Psoas muscle (tissue), 7 donors: ENCODE measurements at regions not wholly inside any gene's neighbourhood (a gene's known extent, or its start where the extent isn't known, plus 50 kb on each side); places are given as distances from the start of the nearest gene placed in this dataset.
"Not testable (repeated sequence)": the region's sequence is repeated elsewhere in the genome, so short reads cannot be mapped to it uniquely, and the experiment has no call there.

ENCODE experiments used
- ATAC-seq, 4 donors: fragments of 200-7000 bp; cut with Tn5 transposase; one replicate each; pipeline ENCODE4 v1.9.1; 2020; ENCODE audit warnings: moderate library complexity in 3 of 4, mild to moderate bottlenecking in 2 of 4
- DNase-seq, 2 donors: peaks; one replicate each; pipeline ENCODE4 v3.0.0-alpha.2; 2020
- H3K27ac ChIP-seq: fragments of 200-600 bp; one replicate; pipeline ENCODE4 v1.8.0; 2022
- H3K27me3 ChIP-seq, 3 donors: fragments of 200-600 bp in 1 of 3; one replicate each; pipeline versions ENCODE4 v1.6.1 to v1.8.0; 2013 to 2022; ENCODE audit warnings: low read length in 2 of 3, mild to moderate bottlenecking in 2 of 3, moderate library complexity in 1 of 3; ENCODE audit not compliant: insufficient read depth in 3 of 3
- H3K36me3 ChIP-seq, 2 donors: fragments of 200-600 bp in 1 of 2; one replicate each; pipeline versions ENCODE4 v1.6.1 to v1.8.0; 2013 to 2022; ENCODE audit warnings: low read depth in 1 of 2, mild to moderate bottlenecking in 1 of 2, moderate library complexity in 1 of 2; ENCODE audit not compliant: insufficient read depth in 1 of 2
- H3K4me1 ChIP-seq: fragments of 200-600 bp; one replicate; pipeline ENCODE4 v1.8.0; 2022
- H3K4me3 ChIP-seq: fragments of 200-600 bp; one replicate; pipeline ENCODE4 v1.8.0; 2022; ENCODE audit warnings: mild to moderate bottlenecking
- H3K9me3 ChIP-seq: fragments of 200-600 bp; one replicate; pipeline ENCODE4 v1.8.0; 2022
- CTCF ChIP-seq: fragments of 200-600 bp; IDR thresholded peaks from one replicate; pipeline ENCODE4 v1.8.0; 2022; ENCODE audit warnings: antibody characterized with exemption
- WGBS, 3 donors: extraction: QIAGEN DNeasy Blood & Tissue Kit; methylation state at CpG; one replicate each; pipeline versions ENCODE4 v1.1.6 to v1.1.7; 2013; 5-methylcytosine and 5-hydroxymethylcytosine counted together
- intact Hi-C, 2 donors: fragments of 100-400 bp; cut with DNase I; formaldehyde crosslinking; loops; one replicate each; pipeline versions ENCODE4 v1.11.0 to v1.14.2; 2022
- donor health status: healthy with polysubstance abuse.
- donor health status: DM: no; HTN: no; CAD: no; lungs with moderate emphysema.
- donor health status: Bipolar disorder and iron deficiency.
- donor health status: healthy.
- donor health status: DM: yes; HTN: yes; CAD: no.
- donor health status: DM: no; HTN: no; CAD: no.
- donor health status: DM: yes; HTN: yes; CAD: no.

- intact Hi-C loops = no loop called here
- Histone ChIP-seq H3K36me3 (no peaks in the 10 kb centered on the region), H3K27me3 (no peaks in the 10 kb centered on the region), H3K27ac (no peak overlapping the region), H3K4me1 (no peaks in the 10 kb centered on the region), H3K4me3 (no peak overlapping the region), H3K9me3 (no peaks in the 10 kb centered on the region)
- TF ChIP-seq CTCF = no peak
- WGBS, 3 donors = 54 to 83% (median 69%) methylated on average over 1 of the region's 1 CpG
- ATAC-seq (no peak), DNase-seq (no peak)
Observed at GRCh38 chrX:87402256-87402655, 115.3 kb upstream of the KLHL4 start.

GRCh38 chrX:87403551-87403950 is 114.1 kb upstream of the KLHL4 start:
- Histone ChIP-seq H3K4me3 (no peak overlapping the region), H3K4me1 (no peaks in the 10 kb centered on the region), H3K36me3 (no peaks in the 10 kb centered on the region), H3K9me3 (no peaks in the 10 kb centered on the region), H3K27ac (no peak overlapping the region), H3K27me3 (no peaks in the 10 kb centered on the region)
- 66 to 74% (median 71%) methylated on average over 4 of the region's 4 CpGs for WGBS, 3 donors
- DNase-seq (no peak), ATAC-seq (no peak)
- no peak for TF ChIP-seq CTCF
- intact Hi-C loops = no loop called here

- DNase-seq = peak in 1 of 2 donors; percentile 30
- H3K4me3 ChIP-seq = no peak overlapping the region
- H3K27ac ChIP-seq = no peak overlapping the region
- no peaks in the 10 kb centered on the region for H3K9me3 ChIP-seq
- peak in 2 of 4 donors; percentile 45 to 51 for ATAC-seq
- H3K4me1 ChIP-seq = no peaks in the 10 kb centered on the region
- no peaks in the 10 kb centered on the region for H3K27me3 ChIP-seq
- no peaks in the 10 kb centered on the region for H3K36me3 ChIP-seq
- intact Hi-C loops = no loop called here
- WGBS, 3 donors = 22 to 33% (median 24%) methylated on average over 7 of the region's 7 CpGs
- no peak for TF ChIP-seq CTCF
Observed at GRCh38 chrX:87409113-87409841, 108.3 kb upstream of the KLHL4 start.

- no peak for TF ChIP-seq CTCF
- intact Hi-C loops = no loop called here
Observed at GRCh38 chrX:87425618-87426017, 92.0 kb upstream of the KLHL4 start.

GRCh38 chrX:87434618-87435017 is 83.0 kb upstream of the KLHL4 start:
- no peak for TF ChIP-seq CTCF
- ATAC-seq (no peak), DNase-seq (no peak)
- Histone ChIP-seq H3K4me3 (no peak overlapping the region), H3K9me3 (peaks cover 4% of the 10 kb centered on the region), H3K27ac (no peak overlapping the region), H3K36me3 (no peaks in the 10 kb centered on the region), H3K4me1 (no peaks in the 10 kb centered on the region), H3K27me3 (no peaks in the 10 kb centered on the region)
- intact Hi-C loops = no loop called here
- WGBS, 3 donors = 62 to 75% (median 63%) methylated on average over 4 of the region's 4 CpGs

More at GRCh38 chrX:87425618-87426017, 92.0 kb upstream of the KLHL4 start:
- H3K9me3 ChIP-seq = no peaks in the 10 kb centered on the region
- no peaks in the 10 kb centered on the region for H3K27me3 ChIP-seq
- H3K27ac ChIP-seq = no peak overlapping the region
- H3K36me3 ChIP-seq = no peaks in the 10 kb centered on the region
- ATAC-seq (no peak), DNase-seq (no peak)
- H3K4me1 ChIP-seq = no peaks in the 10 kb centered on the region
- H3K4me3 ChIP-seq = no peak overlapping the region
- WGBS, 3 donors = 44 to 74% (median 61%) methylated on average over 3 of the region's 3 CpGs

GRCh38 chrX:87448613-87449012 is 69.0 kb upstream of the KLHL4 start:
- H3K27ac ChIP-seq, H3K9me3 ChIP-seq, intact Hi-C loops, H3K27me3 ChIP-seq, ATAC-seq, H3K36me3 ChIP-seq, DNase-seq, H3K4me3 ChIP-seq, H3K4me1 ChIP-seq: not testable (repeated sequence)
- WGBS, 3 donors = 75 to 90% (median 83%) methylated on average over 8 to 9 of the region's 10 CpGs

GRCh38 chrX:87465757-87466156 is 51.8 kb upstream of the KLHL4 start:
- H3K36me3 ChIP-seq, H3K4me3 ChIP-seq, DNase-seq, intact Hi-C loops, ATAC-seq, H3K27ac ChIP-seq, H3K4me1 ChIP-seq, H3K9me3 ChIP-seq, H3K27me3 ChIP-seq: not testable (repeated sequence)
- WGBS, 3 donors = 0 to 88% (median 76%) methylated on average over 1 to 10 of the region's 23 CpGs
